ENCODE measurements at regions not wholly inside any gene's neighbourhood (a gene's known extent, or its start where the extent isn't known, plus 50 kb on each side); places are given as distances from the start of the nearest gene placed in this dataset.
A peak's percentile ranks its signal among the peaks of the same experiment; 100 is the strongest.

DNA sequence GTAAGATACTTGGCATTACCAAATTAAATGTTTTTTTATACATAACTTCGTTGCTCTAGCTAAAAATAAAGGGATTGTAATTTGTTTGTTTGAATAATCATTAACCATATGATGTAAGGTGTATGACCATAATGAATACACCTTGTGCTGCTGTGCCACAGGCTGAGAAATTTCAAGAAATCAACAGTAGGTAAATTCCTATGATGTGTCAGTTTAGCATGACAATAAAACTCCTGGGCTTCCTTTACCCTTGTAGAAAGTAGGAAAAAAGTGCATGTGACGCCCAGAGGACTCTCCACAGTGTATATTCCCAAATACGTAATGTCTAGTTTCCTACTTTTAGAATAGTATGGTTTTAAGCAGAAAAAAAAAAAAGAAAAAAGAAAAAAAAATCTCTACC is 208.1 kb downstream of the SATB1 start:
- Histone ChIP-seq H3K36me3 (ENCODE audit: insufficient read depth, low read length) (no peaks in the 10 kb centered on the region), H3K27me3 (ENCODE audit: control insufficient read depth in 1 of 2, insufficient read depth in 2 of 2, low read length in 2 of 2) (no peaks in the 10 kb centered on the region), H3K9me3 (ENCODE audit: control insufficient read depth in 1 of 2, insufficient read depth in 1 of 2, low read length in 2 of 2) (no peaks in the 10 kb centered on the region), H3K27ac (ENCODE audit: low read depth in 1 of 2, low read length in 2 of 2) (no peak overlapping the region), H3K4me1 (ENCODE audit: insufficient read depth, low read length) (no peaks in the 10 kb centered on the region), H3K4me3 (ENCODE audit: low read length) (no peak overlapping the region)
- intact Hi-C loops (cut with DNase I, micrococcal nuclease): no loop called here
- ChIA-PET CTCF (no interaction called here), POLR2A (interaction anchor here (0.6 kb wide), 1 partner anchor 206 kb away, joined by 3 read pairs; no protein-coding TSS in a partner anchor)
- no peak overlapping the region for H3K27ac Mint-ChIP-seq
- ATAC-seq (ENCODE audit: poor library complexity) (no peak), DNase-seq (no peak)
- H3K4me3 Mint-ChIP-seq: no peak overlapping the region
- no peaks in the 10 kb centered on the region for H3K27me3 Mint-ChIP-seq
- TF ChIP-seq, protein P1, sequence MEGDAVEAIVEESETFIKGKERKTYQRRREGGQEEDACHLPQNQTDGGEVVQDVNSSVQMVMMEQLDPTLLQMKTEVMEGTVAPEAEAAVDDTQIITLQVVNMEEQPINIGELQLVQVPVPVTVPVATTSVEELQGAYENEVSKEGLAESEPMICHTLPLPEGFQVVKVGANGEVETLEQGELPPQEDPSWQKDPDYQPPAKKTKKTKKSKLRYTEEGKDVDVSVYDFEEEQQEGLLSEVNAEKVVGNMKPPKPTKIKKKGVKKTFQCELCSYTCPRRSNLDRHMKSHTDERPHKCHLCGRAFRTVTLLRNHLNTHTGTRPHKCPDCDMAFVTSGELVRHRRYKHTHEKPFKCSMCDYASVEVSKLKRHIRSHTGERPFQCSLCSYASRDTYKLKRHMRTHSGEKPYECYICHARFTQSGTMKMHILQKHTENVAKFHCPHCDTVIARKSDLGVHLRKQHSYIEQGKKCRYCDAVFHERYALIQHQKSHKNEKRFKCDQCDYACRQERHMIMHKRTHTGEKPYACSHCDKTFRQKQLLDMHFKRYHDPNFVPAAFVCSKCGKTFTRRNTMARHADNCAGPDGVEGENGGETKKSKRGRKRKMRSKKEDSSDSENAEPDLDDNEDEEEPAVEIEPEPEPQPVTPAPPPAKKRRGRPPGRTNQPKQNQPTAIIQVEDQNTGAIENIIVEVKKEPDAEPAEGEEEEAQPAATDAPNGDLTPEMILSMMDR (IDR thresholded peaks at IDR 0.05): no peak
- H3K36me3 Mint-ChIP-seq (ENCODE audit: low read depth): no peaks in the 10 kb centered on the region
- H3K9me3 Mint-ChIP-seq: peaks cover 2% of the 10 kb centered on the region
- peaks cover 5% of the 10 kb centered on the region for H3K4me1 Mint-ChIP-seq (ENCODE audit: low read depth)

- H3K9me3 ChIP-seq (ENCODE audit: control insufficient read depth in 1 of 2, insufficient read depth in 1 of 2, low read length in 2 of 2): no peaks in the 10 kb centered on the region
- H3K4me3 ChIP-seq (ENCODE audit: low read length): no peak overlapping the region
- no peaks in the 10 kb centered on the region for H3K27me3 ChIP-seq (ENCODE audit: control insufficient read depth in 1 of 2, insufficient read depth in 2 of 2, low read length in 2 of 2)
- Mint-ChIP-seq H3K4me3 (no peak overlapping the region), H3K9me3 (peaks cover 2% of the 10 kb centered on the region), H3K27ac (peak overlapping the region; percentile 24), H3K27me3 (no peaks in the 10 kb centered on the region), H3K36me3 (ENCODE audit: low read depth) (no peaks in the 10 kb centered on the region), H3K4me1 (ENCODE audit: low read depth) (peaks cover 5% of the 10 kb centered on the region)
- no peaks in the 10 kb centered on the region for H3K4me1 ChIP-seq (ENCODE audit: insufficient read depth, low read length)
- ChIA-PET POLR2A (no interaction called here), CTCF (no interaction called here)
- no peak overlapping the region for H3K27ac ChIP-seq (ENCODE audit: low read depth in 1 of 2, low read length in 2 of 2)
- ATAC-seq (ENCODE audit: poor library complexity) (no peak), DNase-seq (peak in 3 of 14 experiments; percentile 3 to 16 (median 16))
- TF ChIP-seq, protein P1 (IDR thresholded peaks at IDR 0.05): no peak
- no peaks in the 10 kb centered on the region for H3K36me3 ChIP-seq (ENCODE audit: insufficient read depth, low read length)
- intact Hi-C loops (cut with DNase I, micrococcal nuclease): no loop called here
Observed at GRCh38 chr3:18215639-18216038, 209.5 kb downstream of the SATB1 start.

DNA sequence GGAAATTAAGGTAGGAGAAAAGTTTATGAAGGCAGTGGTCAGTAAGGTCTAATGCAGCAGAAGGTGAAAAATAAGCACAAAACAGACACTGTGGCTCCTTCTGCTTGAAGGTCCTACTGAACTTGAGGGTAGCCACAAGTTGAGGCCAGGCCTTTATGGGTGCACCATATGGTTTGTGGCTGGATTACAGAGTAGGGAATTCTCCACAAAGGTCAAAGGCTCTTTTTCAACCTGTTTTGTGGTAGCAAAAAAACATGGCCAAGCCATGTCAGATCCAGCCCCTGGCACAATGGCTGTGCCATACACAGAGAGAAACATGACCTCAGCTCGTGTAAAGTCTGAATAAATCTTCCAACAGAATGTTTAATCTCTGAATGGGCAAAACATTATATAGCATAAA is 214.0 kb downstream of the SATB1 start:
- TF ChIP-seq, protein P1 (IDR thresholded peaks at IDR 0.05): no peak
- peaks cover 1% of the 10 kb centered on the region for H3K9me3 Mint-ChIP-seq
- no peaks in the 10 kb centered on the region for H3K36me3 ChIP-seq (ENCODE audit: insufficient read depth, low read length)
- intact Hi-C loops (cut with DNase I, micrococcal nuclease): no loop called here
- H3K9me3 ChIP-seq (ENCODE audit: control insufficient read depth in 1 of 2, insufficient read depth in 1 of 2, low read length in 2 of 2): no peaks in the 10 kb centered on the region
- ATAC-seq (ENCODE audit: poor library complexity): no peak
- no peak overlapping the region for H3K4me3 ChIP-seq (ENCODE audit: low read length)
- peaks cover 6% of the 10 kb centered on the region for H3K27me3 Mint-ChIP-seq
- peaks cover 5% of the 10 kb centered on the region for H3K4me1 Mint-ChIP-seq (ENCODE audit: low read depth)
- no peak overlapping the region for H3K4me3 Mint-ChIP-seq
- POLR2A ChIA-PET: no interaction called here
- H3K27me3 ChIP-seq (ENCODE audit: control insufficient read depth in 1 of 2, insufficient read depth in 2 of 2, low read length in 2 of 2): no peaks in the 10 kb centered on the region
- H3K4me1 ChIP-seq (ENCODE audit: insufficient read depth, low read length): no peaks in the 10 kb centered on the region
- CTCF ChIA-PET: no interaction called here
- no peak overlapping the region for H3K27ac Mint-ChIP-seq
- H3K27ac ChIP-seq (ENCODE audit: low read depth in 1 of 2, low read length in 2 of 2): no peak overlapping the region
- no peaks in the 10 kb centered on the region for H3K36me3 Mint-ChIP-seq (ENCODE audit: low read depth)
- no peak for DNase-seq
